AG04450 (cell line): ENCODE measurements at regions not wholly inside any gene's neighbourhood (a gene's known extent, or its start where the extent isn't known, plus 50 kb on each side); places are given as distances from the start of the nearest gene placed in this dataset.

ENCODE experiments used
- CTCF ChIA-PET: fragments of 300-600, 350-600 bp; formaldehyde crosslinking; extraction: SDS; loops from one replicate; lab custom pipeline; 2022; ENCODE audit warnings: antibody characterized with exemption, inconsistent platforms; lab: Charles Lee
- POLR2A ChIA-PET: fragments of 350-600 bp; formaldehyde crosslinking; extraction: SDS; loops from one replicate; lab custom pipeline; 2021; ENCODE audit warnings: antibody characterized with exemption, inconsistent platforms; lab: Yijun Ruan, JAX
- DNase-seq: peaks from one replicate; pipeline ENCODE4 v3.0.0-alpha.2; 2011; ENCODE audit warnings: low read depth, low spot score
- H3K27ac ChIP-seq: one replicate; pipeline ENCODE4 v1.5.1; 2012; ENCODE audit warnings: low read depth, low read length, control low read depth
- H3K27me3 ChIP-seq: one replicate; pipeline ENCODE4 v1.6.0; 2012; ENCODE audit warnings: low read length; ENCODE audit not compliant: control insufficient read depth, insufficient read depth
- H3K4me3 ChIP-seq: 2 replicates; pipeline ENCODE4 v1.5.1; 2011; ENCODE audit warnings: mild to moderate bottlenecking, low read depth, low read length, control low read depth
- H3K9me3 ChIP-seq: 2 replicates; pipeline ENCODE4 v1.5.1; 2012; ENCODE audit warnings: low read length; ENCODE audit not compliant: control insufficient read depth, insufficient read depth
- TF ChIP-seq, protein P1 (sequence below): IDR thresholded peaks from 2 replicates; pipeline ENCODE4 v1.5.1; 2011; ENCODE audit warnings: low read depth, low read length, control low read depth, inconsistent platforms

DNA sequence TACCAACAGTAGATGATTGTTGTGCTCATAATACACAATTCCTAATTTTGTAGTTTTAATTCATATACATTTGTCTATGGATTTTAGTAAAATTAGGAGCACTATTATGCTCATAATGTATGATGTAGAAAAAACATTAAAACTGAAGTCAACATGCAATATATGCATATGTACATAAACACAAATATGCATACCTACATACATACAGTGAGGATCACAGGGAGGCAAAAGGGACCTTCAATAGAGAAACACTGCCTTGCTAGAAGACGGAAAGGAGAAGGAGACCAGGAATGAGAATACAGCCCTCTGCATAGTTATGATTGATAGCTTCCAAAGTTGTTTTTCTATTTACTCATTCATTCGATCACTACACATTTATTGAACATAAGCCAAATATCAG, 606.5 kb downstream of the LMO4 start:
- TF ChIP-seq, protein P1, sequence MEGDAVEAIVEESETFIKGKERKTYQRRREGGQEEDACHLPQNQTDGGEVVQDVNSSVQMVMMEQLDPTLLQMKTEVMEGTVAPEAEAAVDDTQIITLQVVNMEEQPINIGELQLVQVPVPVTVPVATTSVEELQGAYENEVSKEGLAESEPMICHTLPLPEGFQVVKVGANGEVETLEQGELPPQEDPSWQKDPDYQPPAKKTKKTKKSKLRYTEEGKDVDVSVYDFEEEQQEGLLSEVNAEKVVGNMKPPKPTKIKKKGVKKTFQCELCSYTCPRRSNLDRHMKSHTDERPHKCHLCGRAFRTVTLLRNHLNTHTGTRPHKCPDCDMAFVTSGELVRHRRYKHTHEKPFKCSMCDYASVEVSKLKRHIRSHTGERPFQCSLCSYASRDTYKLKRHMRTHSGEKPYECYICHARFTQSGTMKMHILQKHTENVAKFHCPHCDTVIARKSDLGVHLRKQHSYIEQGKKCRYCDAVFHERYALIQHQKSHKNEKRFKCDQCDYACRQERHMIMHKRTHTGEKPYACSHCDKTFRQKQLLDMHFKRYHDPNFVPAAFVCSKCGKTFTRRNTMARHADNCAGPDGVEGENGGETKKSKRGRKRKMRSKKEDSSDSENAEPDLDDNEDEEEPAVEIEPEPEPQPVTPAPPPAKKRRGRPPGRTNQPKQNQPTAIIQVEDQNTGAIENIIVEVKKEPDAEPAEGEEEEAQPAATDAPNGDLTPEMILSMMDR: no peak
- Histone ChIP-seq H3K4me3 (no peak overlapping the region), H3K9me3 (no peaks in the 10 kb centered on the region), H3K27me3 (no peaks in the 10 kb centered on the region), H3K27ac (no peak overlapping the region)
- POLR2A ChIA-PET: no interaction called here
- CTCF ChIA-PET: interaction anchor here (5.3 kb wide), 1 partner anchor 18 kb away, joined by 30 read pairs; no protein-coding TSS in a partner anchor
- no peak for DNase-seq

DNA sequence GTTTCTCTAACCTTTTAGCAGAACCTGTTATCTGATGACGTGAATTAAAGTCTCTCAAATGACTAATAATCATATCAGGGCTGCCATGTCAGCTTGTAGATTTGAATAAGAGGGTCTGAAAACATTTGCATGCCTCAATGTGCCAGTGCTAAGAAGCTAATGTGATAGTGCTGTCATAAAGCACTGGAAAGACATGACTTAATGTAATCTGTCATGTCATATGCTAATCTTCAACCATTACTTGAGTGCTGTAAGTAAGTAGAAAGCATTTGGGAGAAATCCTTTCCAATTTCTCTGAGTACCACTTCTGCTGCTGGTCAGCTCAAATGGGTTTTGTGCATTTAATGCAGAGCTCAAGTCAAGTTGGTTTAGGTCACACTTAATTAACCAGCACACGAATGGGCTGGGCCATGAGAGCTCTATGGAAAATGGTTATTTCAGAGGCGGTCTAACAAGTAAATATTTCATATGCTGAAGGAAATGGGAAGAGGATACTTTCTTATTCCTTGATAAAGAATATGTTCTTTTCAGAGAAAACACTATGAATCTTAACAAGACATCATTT, 609.2 kb downstream of the LMO4 start:
- TF ChIP-seq, protein P1: no peak
- DNase-seq: no peak
- H3K27ac ChIP-seq: no peak overlapping the region
- POLR2A ChIA-PET: no interaction called here
- CTCF ChIA-PET: interaction anchor here (1.3 kb wide), 1 partner anchor 16 kb away, joined by 4 read pairs; no protein-coding TSS in a partner anchor
- no peaks in the 10 kb centered on the region for H3K9me3 ChIP-seq
- H3K27me3 ChIP-seq: no peaks in the 10 kb centered on the region
- H3K4me3 ChIP-seq: no peak overlapping the region

DNA sequence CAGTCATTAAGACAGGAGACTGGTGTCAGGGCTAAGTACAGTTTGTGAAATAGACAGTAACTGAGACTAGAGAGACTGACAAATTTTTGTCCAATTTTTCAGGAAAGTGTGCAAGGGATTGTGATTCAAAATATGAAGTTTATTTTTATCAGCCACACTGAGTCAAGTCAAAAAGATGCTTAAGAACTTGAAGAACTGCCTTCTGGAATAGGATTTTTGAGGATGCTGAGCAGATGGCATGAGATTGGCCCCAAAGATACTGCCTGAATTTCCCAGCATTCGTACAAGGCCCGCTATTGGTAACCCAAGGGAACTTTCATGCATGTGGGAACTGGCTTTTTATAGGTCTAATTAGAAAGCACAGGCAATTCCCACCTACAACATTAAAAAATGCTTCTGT, 610.0 kb downstream of the LMO4 start:
- DNase-seq: no peak
- Histone ChIP-seq H3K9me3 (no peaks in the 10 kb centered on the region), H3K27me3 (no peaks in the 10 kb centered on the region), H3K4me3 (no peak overlapping the region), H3K27ac (no peak overlapping the region)
- ChIA-PET POLR2A (no interaction called here), CTCF (interaction anchor here (0.7 to 1.3 kb wide), 2 partner anchors 15 to 401 kb away, joined by 3 to 4 read pairs; no protein-coding TSS in a partner anchor)
- TF ChIP-seq, protein P1: no peak

DNA sequence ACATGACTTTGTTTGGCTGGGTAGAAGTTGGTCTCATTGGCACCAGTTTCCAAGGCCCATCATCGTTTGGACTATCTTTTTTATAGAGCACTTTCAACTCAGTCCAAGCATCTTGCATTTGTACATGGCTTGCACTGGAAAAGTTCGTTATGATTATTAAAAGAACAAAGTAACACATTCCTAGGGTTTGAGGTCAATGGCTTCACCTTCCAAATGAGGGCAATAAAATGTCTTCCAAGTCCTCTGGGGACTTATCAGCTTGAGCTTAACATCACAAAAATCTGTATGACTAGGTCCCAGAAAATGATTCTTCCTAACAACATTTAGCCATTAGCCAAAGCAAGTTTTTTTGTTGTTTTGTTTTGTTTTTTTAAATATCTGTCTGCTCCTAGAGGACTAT, 610.8 kb downstream of the LMO4 start:
- no peak for DNase-seq
- TF ChIP-seq, protein P1: no peak
- CTCF ChIA-PET: interaction anchor here (0.7 kb wide), 1 partner anchor 402 kb away, joined by 3 read pairs; no protein-coding TSS in a partner anchor

DNA sequence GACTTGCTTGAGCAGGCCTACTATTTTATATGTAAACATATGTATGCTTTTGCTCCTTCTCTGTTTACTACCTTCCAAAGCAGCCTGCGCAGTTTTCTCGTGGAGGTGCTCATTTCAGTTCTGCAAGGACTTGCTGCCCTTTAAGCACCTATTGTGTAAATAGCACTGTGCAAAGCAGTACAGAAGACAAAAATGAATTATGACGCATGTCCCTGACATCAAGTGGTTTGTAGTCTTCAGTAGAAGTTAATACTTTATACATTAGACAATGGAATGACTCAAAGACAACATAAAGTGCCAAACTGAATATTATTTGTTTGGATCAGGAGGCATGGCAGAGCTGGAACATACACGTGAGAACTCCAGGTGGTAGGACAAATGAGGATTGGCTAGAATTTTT, 611.7 kb downstream of the LMO4 start:
- TF ChIP-seq, protein P1: no peak
- ChIA-PET POLR2A (no interaction called here), CTCF (no interaction called here)
- Histone ChIP-seq H3K4me3 (no peak overlapping the region), H3K9me3 (no peaks in the 10 kb centered on the region), H3K27ac (no peak overlapping the region), H3K27me3 (no peaks in the 10 kb centered on the region)
- DNase-seq: no peak

More for the DNA sequence above, 610.8 kb downstream of the LMO4 start:
- Histone ChIP-seq H3K27ac (no peak overlapping the region), H3K4me3 (no peak overlapping the region), H3K9me3 (no peaks in the 10 kb centered on the region), H3K27me3 (no peaks in the 10 kb centered on the region)
- POLR2A ChIA-PET: no interaction called here
